ENCODE measurements at regions not wholly inside any gene's neighbourhood (a gene's known extent, or its start where the extent isn't known, plus 50 kb on each side); places are given as distances from the start of the nearest gene placed in this dataset.

- TF ChIP-seq ZHX1 (conservative IDR thresholded peaks at IDR 0.05; ENCODE audit: low read length) (no peak), MLLT1 (IDR thresholded peaks at IDR 0.05) (peak; percentile 73 to 83; a peak in 3 of 4 replicates), SRSF9 (IDR thresholded peaks at IDR 0.05; ENCODE audit: borderline replicate concordance, low read depth, low read length) (no peak), TSC22D4 (tag; IDR thresholded peaks at IDR 0.05) (peak; percentile 67; the same call in 1 of the 2 replicates), TAF9B (IDR thresholded peaks at IDR 0.05; ENCODE audit: partially characterized antibody) (peak; percentile 71), RBM15 (IDR thresholded peaks at IDR 0.05; ENCODE audit: insufficient read depth, low read length) (no peak), ZEB2 (IDR thresholded peaks at IDR 0.05) (peak; percentile 90), TEAD2 (tag; IDR thresholded peaks at IDR 0.05) (no peak), MAFK (IDR thresholded peaks at IDR 0.05; ENCODE audit: low read length) (peak; percentile 54; the same call in 1 of the 2 replicates), MGA (IDR thresholded peaks at IDR 0.05) (no peak; the same call in 1 of the 2 replicates), ILK (tag; IDR thresholded peaks at IDR 0.05; ENCODE audit: borderline replicate concordance, low read depth) (no peak), PHF8 (IDR thresholded peaks at IDR 0.05; ENCODE audit: borderline replicate concordance, low read length) (no peak)
These were observed 53.0 kb upstream of the LMO2 start (continued) for GRCh38 chr11:33944693-33945424.

All from K562 (cell line).